GM19025 (cell line): ENCODE measurements at regions not wholly inside any gene's neighbourhood (a gene's known extent, or its start where the extent isn't known, plus 50 kb on each side); places are given as distances from the start of the nearest gene placed in this dataset.

Experiments
- ATAC-seq: cut with Tn5 transposase; IDR thresholded peaks from one replicate; pipeline ENCODE4 v1.9.1; 2021; ENCODE audit warnings: mild to moderate bottlenecking, low read depth, moderate library complexity; ENCODE audit not compliant: unreplicated experiment

GRCh38 chr14:96931751-96932150 lies 134.6 kb downstream of the VRK1 start:
- no peak for ATAC-seq

- ATAC-seq = no peak
Observed at GRCh38 chr14:96934638-96935330, 137.6 kb downstream of the VRK1 start.

- ATAC-seq = no peak
Observed at GRCh38 chr14:96938946-96939345, 141.8 kb downstream of the VRK1 start.

GRCh38 chr14:96940009-96940408 lies 142.8 kb downstream of the VRK1 start:
- no peak for ATAC-seq

- no peak for ATAC-seq
Observed at GRCh38 chr14:96944297-96944696, 147.1 kb downstream of the VRK1 start.

GRCh38 chr14:96945721-96946120 lies 148.5 kb downstream of the VRK1 start:
- no peak for ATAC-seq

GRCh38 chr14:96949594-96949993 lies 152.4 kb downstream of the VRK1 start:
- no peak for ATAC-seq

- ATAC-seq = no peak
Observed at GRCh38 chr14:96951511-96951910, 154.3 kb downstream of the VRK1 start.

GRCh38 chr14:96953087-96953874 lies 156.1 kb downstream of the VRK1 start:
- no peak for ATAC-seq

GRCh38 chr14:96953875-96954185 lies 156.6 kb downstream of the VRK1 start:
- ATAC-seq = no peak

GRCh38 chr14:96956464-96957239 lies 159.5 kb downstream of the VRK1 start:
- no peak for ATAC-seq

- ATAC-seq = no peak
Observed at GRCh38 chr14:96958057-96958456, 160.9 kb downstream of the VRK1 start.

- ATAC-seq = no peak
Observed at GRCh38 chr14:96959992-96960391, 162.8 kb downstream of the VRK1 start.

GRCh38 chr14:96960598-96961116 lies 163.5 kb downstream of the VRK1 start:
- ATAC-seq = no peak

- no peak for ATAC-seq
Observed at GRCh38 chr14:96961895-96962294, 164.7 kb downstream of the VRK1 start.

GRCh38 chr14:96962337-96962736 lies 165.2 kb downstream of the VRK1 start:
- ATAC-seq = no peak

GRCh38 chr14:96964726-96965415 lies 167.7 kb downstream of the VRK1 start:
- ATAC-seq = no peak

- no peak for ATAC-seq
Observed at GRCh38 chr14:96965885-96966595, 168.9 kb downstream of the VRK1 start.

GRCh38 chr14:96975116-96975515 lies 177.9 kb downstream of the VRK1 start:
- no peak for ATAC-seq
